ENCODE measurements at regions not wholly inside any gene's neighbourhood (a gene's known extent, or its start where the extent isn't known, plus 50 kb on each side); places are given as distances from the start of the nearest gene placed in this dataset.
A peak's percentile ranks its signal among the peaks of the same experiment; 100 is the strongest.

- no CpG with 5 or more reads among the region's 1 CpG for WGBS, 2 experiments (ENCODE audit: extremely low coverage in 2 of 2, insufficient read length in 1 of 2)
- CTCF ChIA-PET = interaction anchor here (0.7 kb wide), 1 partner anchor 9 kb away, joined by 3 read pairs; no protein-coding TSS in a partner anchor
- dilution Hi-C loops (cut with HindIII; ENCODE audit: low sequenced_read_pairs, unreplicated experiment) = no loop called here
- Histone ChIP-seq H2AK5ac (ENCODE audit: low read depth, low read length) (no peak overlapping the region), H3K56ac (ENCODE audit: extremely low read depth, insufficient read depth, low read length) (no peak overlapping the region), H4K5ac (ENCODE audit: low read depth, low read length) (no peak overlapping the region), H3K14ac (replicated peaks; ENCODE audit: low read depth, low read length) (no peak overlapping the region), H2AFZ (replicated peaks; ENCODE audit: low read length, poor library complexity) (no peak overlapping the region), H4K20me1 (ENCODE audit: insufficient read depth, low read length) (no peaks in the 10 kb centered on the region), H4K8ac (ENCODE audit: low read depth in 2 of 2, low read length in 2 of 2) (no peak overlapping the region), H3K4me3 (ENCODE audit: insufficient read depth, low read depth, low read length) (no peak overlapping the region), H3K4ac (ENCODE audit: low read depth, low read length) (no peak overlapping the region), H3K27ac (ENCODE audit: insufficient read depth, low read length) (no peak overlapping the region), H3K9me3 (ENCODE audit: control insufficient read depth, insufficient read depth, low read length) (no peaks in the 10 kb centered on the region), H2BK120ac (ENCODE audit: low read depth, low read length) (no peak overlapping the region), H3K36me3 (ENCODE audit: control insufficient read depth, insufficient read depth, low read length) (no peaks in the 10 kb centered on the region), H4K91ac (ENCODE audit: insufficient read depth, low read depth, low read length) (no peak overlapping the region), H3K9ac (ENCODE audit: low read depth, low read length) (no peak overlapping the region), H3K9me1 (ENCODE audit: insufficient read depth, low read length) (no peaks in the 10 kb centered on the region), H3K4me1 (ENCODE audit: control insufficient read depth, insufficient read depth, low read length) (no peaks in the 10 kb centered on the region), H3K27me3 (ENCODE audit: control insufficient read depth, insufficient read depth, low read length) (peaks cover 11% of the 10 kb centered on the region), H3K4me2 (ENCODE audit: low read depth, low read length) (no peak overlapping the region), H2BK5ac (ENCODE audit: low read depth, low read length, poor library complexity, severe bottlenecking) (no peak overlapping the region), H3K23ac (ENCODE audit: low read depth, low read length) (no peak overlapping the region), H2AK9ac (replicated peaks; ENCODE audit: low read depth, low read length, poor library complexity) (no peak overlapping the region), H3K79me1 (ENCODE audit: low read depth in 1 of 2, low read length in 2 of 2) (no peaks in the 10 kb centered on the region), H3K18ac (ENCODE audit: low read depth, low read length) (no peak overlapping the region), H2BK15ac (ENCODE audit: low read depth, low read length) (no peak overlapping the region), H2BK20ac (ENCODE audit: low read depth, low read length) (no peak overlapping the region)
- ATAC-seq (ENCODE audit: low read depth) (no peak), DNase-seq (peak; percentile 48)
- in situ Hi-C loops (cut with MboI; ENCODE audit: low sequenced_read_pairs) = no loop called here
- POLR2A ChIA-PET (ENCODE audit: unreplicated experiment) = no interaction called here
- BruUV-seq (replicated peaks) = no TSS peak
- intact Hi-C loops (cut with micrococcal nuclease) = no loop called here
- no peak for TF ChIP-seq SMC3 (IDR thresholded peaks at IDR 0.05; ENCODE audit: low read depth, low read length)
- TF ChIP-seq FOS (IDR thresholded peaks at IDR 0.05; ENCODE audit: low read depth, low read length) = no peak
- TF ChIP-seq CEBPB (IDR thresholded peaks at IDR 0.05; ENCODE audit: low read depth, low read length) = no peak
- TF ChIP-seq, protein P1, sequence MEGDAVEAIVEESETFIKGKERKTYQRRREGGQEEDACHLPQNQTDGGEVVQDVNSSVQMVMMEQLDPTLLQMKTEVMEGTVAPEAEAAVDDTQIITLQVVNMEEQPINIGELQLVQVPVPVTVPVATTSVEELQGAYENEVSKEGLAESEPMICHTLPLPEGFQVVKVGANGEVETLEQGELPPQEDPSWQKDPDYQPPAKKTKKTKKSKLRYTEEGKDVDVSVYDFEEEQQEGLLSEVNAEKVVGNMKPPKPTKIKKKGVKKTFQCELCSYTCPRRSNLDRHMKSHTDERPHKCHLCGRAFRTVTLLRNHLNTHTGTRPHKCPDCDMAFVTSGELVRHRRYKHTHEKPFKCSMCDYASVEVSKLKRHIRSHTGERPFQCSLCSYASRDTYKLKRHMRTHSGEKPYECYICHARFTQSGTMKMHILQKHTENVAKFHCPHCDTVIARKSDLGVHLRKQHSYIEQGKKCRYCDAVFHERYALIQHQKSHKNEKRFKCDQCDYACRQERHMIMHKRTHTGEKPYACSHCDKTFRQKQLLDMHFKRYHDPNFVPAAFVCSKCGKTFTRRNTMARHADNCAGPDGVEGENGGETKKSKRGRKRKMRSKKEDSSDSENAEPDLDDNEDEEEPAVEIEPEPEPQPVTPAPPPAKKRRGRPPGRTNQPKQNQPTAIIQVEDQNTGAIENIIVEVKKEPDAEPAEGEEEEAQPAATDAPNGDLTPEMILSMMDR (conservative IDR thresholded peaks at IDR 0.05; ENCODE audit: low read depth, low read length) = no peak
- no peak for TF ChIP-seq MAZ (IDR thresholded peaks at IDR 0.05; ENCODE audit: borderline replicate concordance, low read depth, low read length)
- TF ChIP-seq BHLHE40 (IDR thresholded peaks at IDR 0.05; ENCODE audit: low read depth, low read length) = no peak
- no peak for TF ChIP-seq MAFK (IDR thresholded peaks at IDR 0.05; ENCODE audit: low read depth, low read length)
- no peak for TF ChIP-seq RFX5 (IDR thresholded peaks at IDR 0.05; ENCODE audit: low read depth, low read length)
Observed at GRCh38 chr7:47039904-47040303, 542.0 kb downstream of the TNS3 start.

All from IMR-90 (cell line).